ENCODE measurements at regions not wholly inside any gene's neighbourhood (a gene's known extent, or its start where the extent isn't known, plus 50 kb on each side); places are given as distances from the start of the nearest gene placed in this dataset. TPM values are rescaled to one million over a fixed set of nuclear protein-coding genes. Genes with fewer than 3 reads are reported as not detected.

DNA sequence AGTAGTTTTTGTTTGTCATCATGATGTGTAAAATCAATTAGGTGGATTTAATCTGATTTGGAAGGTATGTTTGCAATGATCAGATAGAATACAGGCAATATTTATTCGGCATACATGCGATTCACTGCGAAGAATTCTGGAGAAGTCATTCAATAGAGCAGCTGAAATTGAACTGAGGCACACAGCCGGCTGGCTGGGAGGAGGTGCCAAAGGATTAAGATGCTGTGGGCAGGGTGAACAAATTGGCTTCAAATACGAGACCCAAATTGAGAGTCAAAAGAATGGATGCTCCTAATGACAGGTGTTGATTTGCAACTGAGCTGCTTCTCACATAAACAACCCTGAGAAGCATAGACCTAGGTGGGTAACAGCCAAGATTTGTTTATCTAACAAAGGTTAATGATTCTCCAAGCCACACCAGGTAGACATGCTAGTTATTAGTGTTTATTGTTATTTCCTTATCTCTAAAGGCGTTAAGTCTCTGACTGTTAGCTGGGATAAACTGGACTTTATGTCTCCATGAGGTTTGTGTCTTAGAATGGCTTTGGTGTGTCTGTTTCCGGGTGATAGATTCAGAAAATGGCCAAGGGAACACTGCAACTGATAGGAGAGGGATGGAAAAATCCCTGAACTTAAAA, 55.3 kb upstream of the CLINT1 start:
- TF ChIP-seq, protein P1, sequence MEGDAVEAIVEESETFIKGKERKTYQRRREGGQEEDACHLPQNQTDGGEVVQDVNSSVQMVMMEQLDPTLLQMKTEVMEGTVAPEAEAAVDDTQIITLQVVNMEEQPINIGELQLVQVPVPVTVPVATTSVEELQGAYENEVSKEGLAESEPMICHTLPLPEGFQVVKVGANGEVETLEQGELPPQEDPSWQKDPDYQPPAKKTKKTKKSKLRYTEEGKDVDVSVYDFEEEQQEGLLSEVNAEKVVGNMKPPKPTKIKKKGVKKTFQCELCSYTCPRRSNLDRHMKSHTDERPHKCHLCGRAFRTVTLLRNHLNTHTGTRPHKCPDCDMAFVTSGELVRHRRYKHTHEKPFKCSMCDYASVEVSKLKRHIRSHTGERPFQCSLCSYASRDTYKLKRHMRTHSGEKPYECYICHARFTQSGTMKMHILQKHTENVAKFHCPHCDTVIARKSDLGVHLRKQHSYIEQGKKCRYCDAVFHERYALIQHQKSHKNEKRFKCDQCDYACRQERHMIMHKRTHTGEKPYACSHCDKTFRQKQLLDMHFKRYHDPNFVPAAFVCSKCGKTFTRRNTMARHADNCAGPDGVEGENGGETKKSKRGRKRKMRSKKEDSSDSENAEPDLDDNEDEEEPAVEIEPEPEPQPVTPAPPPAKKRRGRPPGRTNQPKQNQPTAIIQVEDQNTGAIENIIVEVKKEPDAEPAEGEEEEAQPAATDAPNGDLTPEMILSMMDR (IDR thresholded peaks at IDR 0.05): no peak
- TF ChIP-seq POLR2A (IDR thresholded peaks at IDR 0.05): no peak
- no peaks in the 10 kb centered on the region for H3K9me3 ChIP-seq
- peaks cover 50% of the 10 kb centered on the region for H3K4me1 ChIP-seq
- peak overlapping the region in 2 of 4 donors; percentile 14 to 73 for H3K27ac ChIP-seq
- intact Hi-C loops (cut with DNase I): no loop called here
- no peaks in the 10 kb centered on the region for H3K36me3 ChIP-seq (replicated peaks in 1 of 2; ENCODE audit: insufficient read depth in 1 of 2, low read depth in 2 of 2)
- H3K27me3 ChIP-seq: no peaks in the 10 kb centered on the region
- no peak overlapping the region for H3K4me3 ChIP-seq
- WGBS, 2 donors: 52% methylated on average over 7 of the region's 7 CpGs
- DNase-seq (no peak), ATAC-seq (no peak)

DNA sequence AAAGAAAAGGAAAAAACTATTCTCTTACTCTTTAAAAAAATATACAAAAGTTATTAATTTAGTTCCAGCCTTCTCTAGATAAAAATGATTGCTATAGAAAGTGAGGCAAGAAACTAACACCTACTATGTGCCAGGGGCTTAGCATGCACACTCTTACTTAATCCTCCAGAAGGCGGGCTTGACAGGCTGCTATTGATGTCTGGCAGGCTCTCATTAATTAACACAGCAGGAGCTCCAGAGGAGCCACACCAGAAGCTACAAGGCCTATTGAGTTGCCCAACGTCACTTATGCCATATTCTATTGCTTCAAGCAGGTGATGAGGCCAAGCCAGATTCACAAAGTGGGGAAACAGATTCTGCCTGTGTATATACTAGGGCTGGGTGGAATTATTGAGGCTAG, 54.6 kb upstream of the CLINT1 start:
- Histone ChIP-seq H3K4me3 (no peak overlapping the region), H3K36me3 (replicated peaks in 1 of 2; ENCODE audit: insufficient read depth in 1 of 2, low read depth in 2 of 2) (no peaks in the 10 kb centered on the region), H3K4me1 (peaks cover 43% of the 10 kb centered on the region), H3K9me3 (no peaks in the 10 kb centered on the region), H3K27ac (peak overlapping the region in 3 of 4 donors; percentile 14 to 73 (median 23)), H3K27me3 (no peaks in the 10 kb centered on the region)
- TF ChIP-seq, protein P1 (IDR thresholded peaks at IDR 0.05): no peak
- TF ChIP-seq POLR2A (IDR thresholded peaks at IDR 0.05): no peak
- 69 to 83% methylated on average over 2 of the region's 2 CpGs for WGBS, 2 donors
- DNase-seq (no peak), ATAC-seq (no peak)
- intact Hi-C loops (cut with DNase I): no loop called here

DNA sequence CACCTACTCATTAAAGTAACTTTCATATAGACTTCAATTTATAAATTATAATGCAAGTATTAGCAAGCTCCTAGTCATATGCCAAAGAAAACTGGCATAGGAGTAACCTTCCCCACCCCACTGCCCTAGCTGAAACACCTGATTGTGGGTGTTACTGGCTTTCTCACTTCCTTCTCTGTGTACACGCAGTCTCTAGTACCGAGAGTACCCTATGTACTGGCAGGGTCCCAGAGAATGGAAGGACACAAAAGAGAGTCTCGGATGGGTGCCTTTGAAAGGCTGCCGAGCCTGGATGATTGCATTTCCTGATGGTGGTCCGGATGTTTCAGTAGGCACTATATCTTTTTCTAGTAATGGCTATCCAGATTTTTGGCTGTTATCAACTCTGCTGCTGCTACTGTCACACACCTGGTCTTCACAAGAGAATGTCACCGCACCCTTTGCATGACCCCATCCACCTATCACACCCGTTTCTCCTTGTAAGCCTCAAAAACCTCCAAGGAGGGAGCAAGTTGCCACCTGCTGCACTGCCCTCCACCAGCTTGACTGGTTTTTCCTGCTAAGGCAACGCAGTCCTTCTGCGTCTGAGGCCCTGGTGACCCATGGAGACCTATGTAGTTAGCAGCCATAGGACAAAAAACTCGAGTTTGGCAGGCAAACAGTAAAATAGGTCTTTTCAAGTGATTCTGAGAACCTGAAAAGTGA, 53.8 kb upstream of the CLINT1 start:
- Histone ChIP-seq H3K27ac (peak overlapping the region in 3 of 4 donors; percentile 23 to 73 (median 48)), H3K9me3 (no peaks in the 10 kb centered on the region), H3K4me1 (peaks cover 43% of the 10 kb centered on the region), H3K27me3 (no peaks in the 10 kb centered on the region), H3K4me3 (no peak overlapping the region), H3K36me3 (replicated peaks in 1 of 2; ENCODE audit: insufficient read depth in 1 of 2, low read depth in 2 of 2) (no peaks in the 10 kb centered on the region)
- intact Hi-C loops (cut with DNase I): no loop called here
- 43 to 55% methylated on average over 10 of the region's 10 CpGs for WGBS, 2 donors
- no peak for TF ChIP-seq POLR2A (IDR thresholded peaks at IDR 0.05)
- TF ChIP-seq, protein P1 (IDR thresholded peaks at IDR 0.05): no peak
- ATAC-seq: no peak
- peak in 3 of 4 donors; percentile 16 to 43 (median 28) for DNase-seq

DNA sequence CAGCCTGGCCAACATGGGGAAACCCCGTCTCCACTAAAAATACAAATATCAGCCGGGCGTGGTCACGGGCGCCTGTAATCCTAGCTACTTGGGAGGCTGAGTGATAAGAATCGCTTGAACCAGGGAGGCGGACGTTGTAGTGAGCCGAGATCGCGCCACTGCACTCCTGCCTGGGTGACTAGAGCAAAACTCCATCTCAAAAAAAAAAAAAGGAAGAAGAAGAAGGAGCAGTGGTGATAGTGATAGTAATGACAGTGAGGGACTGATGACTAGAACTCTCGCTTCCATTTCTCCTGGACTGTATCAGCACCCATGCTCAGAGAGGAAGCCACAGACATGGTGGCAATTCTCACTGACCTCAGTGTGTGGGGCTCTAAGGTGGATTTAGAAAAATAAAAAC, 52.6 kb upstream of the CLINT1 start:
- H3K27me3 ChIP-seq: no peaks in the 10 kb centered on the region
- 95 to 97% methylated on average over 12 of the region's 12 CpGs for WGBS, 2 donors
- DNase-seq: no peak
- H3K4me1 ChIP-seq: peaks cover 35% of the 10 kb centered on the region
- ATAC-seq: no peak
- H3K27ac ChIP-seq: no peak overlapping the region
- intact Hi-C loops (cut with DNase I): no loop called here
- no peak overlapping the region for H3K4me3 ChIP-seq
- TF ChIP-seq, protein P1 (IDR thresholded peaks at IDR 0.05): no peak
- TF ChIP-seq POLR2A (IDR thresholded peaks at IDR 0.05): no peak
- H3K9me3 ChIP-seq: no peaks in the 10 kb centered on the region
- no peaks in the 10 kb centered on the region for H3K36me3 ChIP-seq (replicated peaks in 1 of 2; ENCODE audit: insufficient read depth in 1 of 2, low read depth in 2 of 2)

Small RNAs in the stretch of these regions (small RNA-seq; reads per million reads assigned to genes)
- gene AC091979.2: not detected
- not detected for gene RNU2-48P
